ENCODE measurements at regions not wholly inside any gene's neighbourhood (a gene's known extent, or its start where the extent isn't known, plus 50 kb on each side); places are given as distances from the start of the nearest gene placed in this dataset.

- no peak for TF ChIP-seq CTCF (IDR thresholded peaks at IDR 0.05; ENCODE audit: borderline replicate concordance, insufficient read depth, low read depth, low read length)
These were observed 102.8 kb upstream of the GBE1 start for GRCh38 chr3:81864272-81864671.

GRCh38 chr3:81863756-81864155 is 102.3 kb upstream of the GBE1 start:
- H3K4me3 ChIP-seq (ENCODE audit: low read depth, low read length) = no peak overlapping the region
- no peak for TF ChIP-seq CTCF (IDR thresholded peaks at IDR 0.05; ENCODE audit: borderline replicate concordance, insufficient read depth, low read depth, low read length)

More at GRCh38 chr3:81864272-81864671, 102.8 kb upstream of the GBE1 start:
- no peak overlapping the region for H3K4me3 ChIP-seq (ENCODE audit: low read depth, low read length)

- no peak overlapping the region for H3K4me3 ChIP-seq (ENCODE audit: low read depth, low read length)
- TF ChIP-seq CTCF (IDR thresholded peaks at IDR 0.05; ENCODE audit: borderline replicate concordance, insufficient read depth, low read depth, low read length) = no peak
These were observed 100.1 kb upstream of the GBE1 start for GRCh38 chr3:81861593-81861992.

- no peak for TF ChIP-seq CTCF (IDR thresholded peaks at IDR 0.05; ENCODE audit: borderline replicate concordance, insufficient read depth, low read depth, low read length)
- no peak overlapping the region for H3K4me3 ChIP-seq (ENCODE audit: low read depth, low read length)
These were observed 98.1 kb upstream of the GBE1 start for GRCh38 chr3:81859524-81859923.

GRCh38 chr3:81853431-81853830 is 92.0 kb upstream of the GBE1 start:
- no peak overlapping the region for H3K4me3 ChIP-seq (ENCODE audit: low read depth, low read length)
- no peak for TF ChIP-seq CTCF (IDR thresholded peaks at IDR 0.05; ENCODE audit: borderline replicate concordance, insufficient read depth, low read depth, low read length)

GRCh38 chr3:81851176-81851575 is 89.7 kb upstream of the GBE1 start:
- no peak for TF ChIP-seq CTCF (IDR thresholded peaks at IDR 0.05; ENCODE audit: borderline replicate concordance, insufficient read depth, low read depth, low read length)
- no peak overlapping the region for H3K4me3 ChIP-seq (ENCODE audit: low read depth, low read length)

DNA sequence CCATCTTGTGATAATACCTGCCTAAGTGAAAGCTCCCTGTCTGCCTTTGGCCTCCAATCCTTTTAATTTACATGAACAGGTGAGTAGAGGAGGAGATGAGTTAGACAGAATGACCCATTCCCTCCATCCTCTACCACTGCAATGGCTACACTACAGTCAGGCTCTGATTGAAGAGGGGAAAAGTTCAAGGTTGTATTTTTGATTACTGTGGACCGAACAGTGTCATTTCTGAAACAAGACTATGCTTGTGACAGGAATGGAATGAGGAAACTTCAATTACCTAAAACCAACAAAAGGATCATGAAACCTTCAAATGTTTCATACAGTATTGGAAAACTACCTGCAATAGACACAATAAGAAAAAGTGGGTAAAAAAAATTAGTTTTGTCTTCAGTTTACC is 85.5 kb upstream of the GBE1 start:
- no peak overlapping the region for H3K4me3 ChIP-seq (ENCODE audit: low read depth, low read length)
- TF ChIP-seq CTCF (IDR thresholded peaks at IDR 0.05; ENCODE audit: borderline replicate concordance, insufficient read depth, low read depth, low read length) = no peak

Data from GM12875 (cell line).